Fibroblast of villous mesenchyme (primary cell): ENCODE measurements at regions not wholly inside any gene's neighbourhood (a gene's known extent, or its start where the extent isn't known, plus 50 kb on each side); places are given as distances from the start of the nearest gene placed in this dataset.

Experiments used
- DNase-seq: peaks from one replicate; pipeline ENCODE4 v3.0.0-alpha.2; 2010; ENCODE audit warnings: low read depth
- H3K4me3 ChIP-seq: 2 replicates; pipeline ENCODE4 v1.5.1; 2011; ENCODE audit warnings: low read depth, mild to moderate bottlenecking, low read length
- CTCF ChIP-seq: IDR thresholded peaks from 2 replicates; pipeline ENCODE4 v1.5.1; 2012; ENCODE audit warnings: low read depth, mild to moderate bottlenecking, low read length; ENCODE audit not compliant: insufficient read depth

DNA sequence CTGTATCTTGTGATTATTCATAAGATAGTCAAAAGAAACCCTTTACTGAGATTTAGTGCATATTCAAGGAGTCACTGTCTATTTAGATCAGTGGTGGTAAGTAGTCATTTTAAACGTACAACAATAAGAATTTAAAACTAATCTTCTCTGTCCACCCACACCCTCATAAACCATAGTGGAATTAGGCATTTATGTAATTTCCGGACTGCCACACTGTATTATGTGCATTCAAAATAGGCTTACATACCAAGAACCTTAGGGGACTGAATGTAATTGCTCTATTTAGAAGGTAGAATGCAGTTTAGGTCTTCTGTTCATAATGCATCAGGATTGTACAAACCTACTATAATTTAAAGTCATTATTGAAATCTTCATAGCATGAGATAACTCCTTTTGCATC is 685.4 kb downstream of the TENT5A start:
- H3K4me3 ChIP-seq, result no peak overlapping the region
- no peak for TF ChIP-seq CTCF
- no peak for DNase-seq

DNA sequence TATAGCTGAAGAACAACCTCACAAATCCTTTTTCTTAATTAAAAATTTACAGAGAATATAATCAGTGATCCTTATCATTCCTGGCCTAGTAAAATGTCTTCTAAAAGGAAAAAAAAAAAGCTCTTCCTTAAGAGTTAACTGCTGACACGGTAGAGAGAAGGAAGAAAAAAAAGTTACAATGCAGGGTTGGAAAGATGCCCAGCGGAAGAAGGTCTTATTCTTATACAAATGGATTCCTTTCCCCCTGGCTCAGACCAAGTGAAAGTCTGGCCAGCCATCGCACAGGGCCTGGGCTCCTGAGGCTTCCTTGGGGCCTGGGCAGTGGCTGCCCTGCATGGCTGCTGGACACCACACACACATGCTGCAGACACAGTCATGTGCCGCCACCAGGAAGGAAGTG is 688.6 kb downstream of the TENT5A start:
- DNase-seq, result no peak
- no peak for TF ChIP-seq CTCF
- no peak overlapping the region for H3K4me3 ChIP-seq

DNA sequence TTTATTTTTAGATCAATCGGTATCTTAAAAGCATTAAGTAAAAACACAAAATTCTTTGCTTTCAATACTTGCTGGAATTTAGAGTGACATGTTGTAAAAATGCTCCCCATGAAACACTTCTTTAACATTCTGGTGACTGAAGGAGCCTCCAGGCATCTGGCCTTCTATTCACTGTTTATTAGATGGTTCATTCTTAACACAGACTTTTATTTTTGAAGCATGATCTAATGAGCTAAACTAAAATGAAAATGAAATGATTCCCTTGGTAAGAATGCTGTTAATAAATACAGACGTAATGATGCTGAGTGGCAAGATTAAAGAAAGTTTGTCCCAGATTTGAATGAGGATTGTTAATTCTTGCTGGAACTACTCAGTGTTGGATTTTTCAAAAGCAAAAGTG is 698.4 kb downstream of the TENT5A start:
- no peak for DNase-seq
- TF ChIP-seq CTCF, result no peak
- H3K4me3 ChIP-seq, result no peak overlapping the region

GRCh38 chr6:81051952-81052351 is 700.5 kb downstream of the TENT5A start:
- no peak for DNase-seq
- TF ChIP-seq CTCF, result no peak
- H3K4me3 ChIP-seq, result no peak overlapping the region

DNA sequence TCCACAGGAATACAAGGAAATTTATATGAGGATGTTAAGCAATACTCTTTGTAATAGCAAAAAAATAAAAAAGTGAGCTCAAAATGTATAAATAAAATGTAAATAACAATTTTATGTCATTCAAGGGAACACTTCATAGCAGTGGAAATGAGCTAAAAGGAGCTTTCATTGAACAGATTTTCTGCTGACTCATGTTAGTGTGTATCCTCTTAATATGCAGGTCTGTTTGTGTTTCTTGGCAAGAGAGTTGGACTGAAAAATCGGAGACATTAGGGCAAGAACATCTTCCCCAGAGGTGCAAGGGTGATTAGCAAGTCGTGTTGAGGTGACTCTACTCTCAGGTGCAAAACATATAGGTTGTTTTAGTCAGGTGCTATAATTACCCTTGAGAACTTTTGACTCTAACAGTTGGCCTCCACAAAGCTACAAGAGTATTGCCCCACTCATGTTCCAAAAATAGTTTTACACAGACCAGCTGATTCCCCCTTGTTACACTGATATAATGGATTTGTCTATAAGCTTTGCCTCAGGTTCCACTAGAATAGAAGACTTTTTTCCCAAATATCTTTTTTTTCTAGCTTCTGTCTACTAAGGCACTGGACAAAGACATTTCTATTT is 702.9 kb downstream of the TENT5A start:
- no peak for TF ChIP-seq CTCF
- no peak for DNase-seq

DNA sequence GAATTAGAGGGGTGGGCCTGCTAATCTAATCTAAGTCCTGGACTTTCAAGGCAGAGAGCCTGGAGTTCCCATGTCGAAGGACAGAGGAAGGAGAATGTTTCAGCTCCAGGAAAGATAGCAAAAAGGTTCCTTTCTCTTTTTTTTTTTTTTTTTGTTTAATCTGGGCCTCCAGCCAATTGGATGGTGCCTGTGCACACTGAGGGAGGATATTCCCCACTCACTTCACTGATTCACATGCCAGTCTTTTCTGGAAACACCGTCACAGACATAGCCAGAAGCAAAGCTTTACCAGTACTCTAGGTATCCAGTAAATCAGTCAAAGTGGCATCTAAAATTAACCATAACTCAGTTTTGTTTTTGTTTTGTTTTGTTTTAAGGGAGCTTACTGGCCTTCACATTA is 721.1 kb downstream of the TENT5A start:
- peak; percentile 28 for DNase-seq
- TF ChIP-seq CTCF, result no peak
- no peak overlapping the region for H3K4me3 ChIP-seq

More for the DNA sequence above, 702.9 kb downstream of the TENT5A start:
- no peak overlapping the region for H3K4me3 ChIP-seq

DNA sequence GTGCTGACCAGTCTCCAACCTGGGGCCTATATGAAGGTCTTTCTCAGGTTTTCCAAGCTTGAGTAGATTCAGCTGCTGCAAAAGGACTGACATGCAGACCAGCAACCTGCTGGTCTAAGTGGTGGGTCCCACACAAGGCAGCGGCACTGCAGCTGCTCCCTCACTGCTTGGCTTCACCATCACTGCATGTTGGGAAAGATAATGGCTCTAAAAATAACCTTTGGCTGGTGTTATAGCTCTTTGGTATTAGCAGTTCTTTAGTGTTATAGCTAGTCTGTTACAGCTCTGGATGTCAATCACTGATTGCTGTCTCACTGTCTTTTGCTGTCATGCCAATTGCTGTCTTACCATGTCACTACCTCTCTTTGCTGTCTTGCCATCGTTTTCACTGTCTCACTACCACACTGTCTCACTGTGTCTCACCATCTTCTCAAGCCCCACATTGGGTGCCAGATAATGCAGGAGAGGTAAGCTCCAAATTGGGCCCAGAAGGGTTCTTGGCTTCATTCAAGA is 726.4 kb downstream of the TENT5A start:
- TF ChIP-seq CTCF, result no peak
- no peak overlapping the region for H3K4me3 ChIP-seq
- DNase-seq, result no peak
